Adrenal gland (tissue), 9 donors: ENCODE measurements at regions not wholly inside any gene's neighbourhood (a gene's known extent, or its start where the extent isn't known, plus 50 kb on each side); places are given as distances from the start of the nearest gene placed in this dataset.

Source experiments
- DNase-seq, 7 donors: peaks; one replicate each; pipeline ENCODE4 v3.0.0-alpha.2; 2019 to 2020
- H3K27ac ChIP-seq, 5 donors: fragments of 200-600 bp; sonication (generic) in 4 of 5; 1 replicate in 3 of 5; 2 replicates in 2 of 5; pipeline versions ENCODE4 v1.5.1 to v1.8.0; 2016 to 2020; ENCODE audit warnings: mild to moderate bottlenecking in 1 of 5
- H3K27me3 ChIP-seq: fragments of 200-600 bp; 2 replicates; pipeline ENCODE4 v1.8.0; 2021
- H3K36me3 ChIP-seq, 2 donors: fragments of 200-600 bp; replicated peaks in 1 of 2; 1 replicate in 1 of 2; 2 replicates in 1 of 2; pipeline versions ENCODE4 v1.5.1 to v1.8.0; 2018 to 2022
- H3K4me1 ChIP-seq, 2 donors: fragments of 200-600 bp; replicated peaks in 1 of 2; 1 replicate in 1 of 2; 2 replicates in 1 of 2; pipeline versions ENCODE4 v1.5.1 to v1.8.0; 2018 to 2021
- H3K4me3 ChIP-seq, 4 donors: fragments of 200-600 bp; sonication (generic) in 3 of 4; one replicate each; pipeline ENCODE4 v1.5.1; 2016 to 2018
- H3K9me3 ChIP-seq, 3 donors: fragments of 200-600 bp; sonication (generic) in 1 of 3; replicated peaks in 1 of 3; 1 replicate in 2 of 3; 2 replicates in 1 of 3; pipeline versions ENCODE4 v1.5.1 to v1.8.0; 2016 to 2021
- CTCF ChIP-seq, 6 experiments: fragments of 450-650 bp in 4 of 6; fragments of 200-600 bp in 2 of 6; sonication (generic) in 1 of 6; IDR thresholded peaks; 1 replicate in 5 of 6; 2 replicates in 1 of 6; pipeline versions ENCODE4 v1.5.1 to v1.8.0; 2016 to 2021; ENCODE audit warnings: antibody characterized with exemption in 6 of 6, mild to moderate bottlenecking in 2 of 6, moderate library complexity in 1 of 6
- POLR2A ChIP-seq, 2 donors: fragments of 450-650 bp; IDR thresholded peaks; one replicate each; pipeline ENCODE4 v1.6.1; 2017; ENCODE audit warnings: antibody characterized with exemption in 2 of 2, mild to moderate bottlenecking in 2 of 2, moderate library complexity in 1 of 2
- WGBS, 4 donors: extraction: QIAGEN DNeasy Blood & Tissue Kit in 2 of 4; methylation state at CpG; one replicate each; pipeline versions ENCODE4 v1.1.5 to v1.1.7; 2013 to 2017; 5-methylcytosine and 5-hydroxymethylcytosine counted together
- intact Hi-C, 2 donors: fragments of 100-400 bp; cut with DNase I; formaldehyde crosslinking; loops; one replicate each; pipeline versions ENCODE4 v1.14.1 to v1.15.0; 2022 to 2023
- donor health status: healthy with polysubstance abuse.
- donor health status: Bipolar disorder and iron deficiency.
- donor health status: DM: yes; HTN: yes; CAD: no.
- donor health status: DM: no; HTN: no; CAD: no.
- donor health status: DM: no; HTN: no; CAD: no.

- 63 to 67% (median 64%) methylated on average over 3 of the region's 3 CpGs for WGBS, 4 donors
- Histone ChIP-seq H3K9me3 (no peaks in the 10 kb centered on the region), H3K4me3 (no peak overlapping the region), H3K36me3 (no peaks in the 10 kb centered on the region), H3K27ac (no peak overlapping the region), H3K4me1 (no peaks in the 10 kb centered on the region), H3K27me3 (no peaks in the 10 kb centered on the region)
- DNase-seq: no peak
- TF ChIP-seq CTCF (IDR thresholded peaks at IDR 0.05) (no peak), POLR2A (IDR thresholded peaks at IDR 0.05) (no peak)
- intact Hi-C loops: no loop called here
Measured at GRCh38 chr1:194047921-194048320, 861.5 kb upstream of the B3GALT2 start.

GRCh38 chr1:194047206-194047605 is 860.8 kb upstream of the B3GALT2 start:
- H3K9me3 ChIP-seq: no peaks in the 10 kb centered on the region
- intact Hi-C loops: no loop called here
- H3K4me1 ChIP-seq: no peaks in the 10 kb centered on the region
- no peaks in the 10 kb centered on the region for H3K36me3 ChIP-seq
- 66 to 75% (median 68%) methylated on average over 3 of the region's 3 CpGs for WGBS, 4 donors
- no peak overlapping the region for H3K27ac ChIP-seq
- DNase-seq: no peak
- H3K4me3 ChIP-seq: no peak overlapping the region
- no peak for TF ChIP-seq CTCF (IDR thresholded peaks at IDR 0.05)
- H3K27me3 ChIP-seq: no peaks in the 10 kb centered on the region

- intact Hi-C loops: no loop called here
- TF ChIP-seq POLR2A (IDR thresholded peaks at IDR 0.05) (no peak), CTCF (IDR thresholded peaks at IDR 0.05) (no peak)
- H3K27me3 ChIP-seq: no peaks in the 10 kb centered on the region
- no peak for DNase-seq
- WGBS, 4 donors: 63 to 74% (median 71%) methylated on average over 2 of the region's 2 CpGs
- no peaks in the 10 kb centered on the region for H3K36me3 ChIP-seq
- no peaks in the 10 kb centered on the region for H3K4me1 ChIP-seq
- no peaks in the 10 kb centered on the region for H3K9me3 ChIP-seq
- no peak overlapping the region for H3K27ac ChIP-seq
- H3K4me3 ChIP-seq: no peak overlapping the region
Measured at GRCh38 chr1:194045416-194045815, 859.0 kb upstream of the B3GALT2 start.

GRCh38 chr1:194044892-194045291 is 858.5 kb upstream of the B3GALT2 start:
- Histone ChIP-seq H3K27me3 (no peaks in the 10 kb centered on the region), H3K4me1 (no peaks in the 10 kb centered on the region), H3K9me3 (no peaks in the 10 kb centered on the region), H3K27ac (no peak overlapping the region), H3K36me3 (no peaks in the 10 kb centered on the region), H3K4me3 (no peak overlapping the region)
- TF ChIP-seq CTCF (IDR thresholded peaks at IDR 0.05) (no peak), POLR2A (IDR thresholded peaks at IDR 0.05) (no peak)
- intact Hi-C loops: no loop called here
- WGBS, 4 donors: 92 to 95% (median 93%) methylated on average over 1 of the region's 1 CpG
- no peak for DNase-seq
